K562 (cell line): ENCODE measurements at regions not wholly inside any gene's neighbourhood (a gene's known extent, or its start where the extent isn't known, plus 50 kb on each side); places are given as distances from the start of the nearest gene placed in this dataset.
"Not testable (repeated sequence)": the region's sequence is repeated elsewhere in the genome, so short reads cannot be mapped to it uniquely, and the experiment has no call there.

Source experiments
- ATAC-seq: fragments of 200-7000 bp; cut with Tn5 transposase; 3 replicates; pipeline ENCODE4 v1.9.1; 2020; ENCODE audit warnings: moderate library complexity
- BruUV-seq: library from RNA; stranded (reverse); fragments of 400-500 nt; replicated peaks from 2 replicates; lab custom pipeline; 2021; lab: Mats Ljungman, UMichigan
- CTCF ChIA-PET: fragments of 300-600 bp; formaldehyde crosslinking; extraction: SDS; loops from one replicate; lab custom pipeline; 2021; ENCODE audit warnings: low intra/inter-chr PET ratio; lab: Yijun Ruan, JAX
- POLR2A ChIA-PET: fragments of 300-600, 350-650 bp; sonication (Branson Sonifier 250); formaldehyde crosslinking; extraction: SDS; loops from one replicate; lab custom pipeline; 2021; ENCODE audit warnings: antibody characterized with exemption, inconsistent platforms; lab: Yijun Ruan, JAX
- DNase-seq, 4 experiments: peaks; one replicate each; pipeline versions ENCODE4 v3.0.0 to v3.0.0-alpha.2; 2011 to 2018; ENCODE audit warnings: low spot score in 3 of 4, mixed read lengths in 3 of 4; ENCODE audit errors: extremely low read depth in 1 of 4
- FAIRE-seq: peaks from 2 replicates; lab custom pipeline; 2011; peaks lifted over from hg19 to GRCh38; lab: Jason Lieb, UNC
- H2AFZ ChIP-seq: 2 replicates; pipeline ENCODE4 v1.6.0; 2011; ENCODE audit warnings: low read depth, low read length, control low read depth, inconsistent platforms
- H3K27ac ChIP-seq: fragments of 200-600 bp; 3 replicates; pipeline ENCODE4 v1.8.0; 2011; ENCODE audit warnings: low read depth, mild to moderate bottlenecking, control low read depth, inconsistent platforms, low read length, moderate library complexity, mixed read lengths; ENCODE audit errors: extremely low read depth
- H3K27me3 ChIP-seq, 2 experiments: fragments of 300-600 bp in 1 of 2; 2 replicates in 1 of 2; 3 replicates in 1 of 2; pipeline versions ENCODE4 v1.6.0 to v1.8.0; 2011; ENCODE audit warnings: inconsistent platforms in 2 of 2, low read length in 2 of 2, mild to moderate bottlenecking in 1 of 2, mixed read lengths in 1 of 2, moderate library complexity in 1 of 2; ENCODE audit not compliant: control insufficient read depth in 2 of 2, insufficient read depth in 2 of 2
- H3K36me3 ChIP-seq: fragments of 300-600 bp; 3 replicates; pipeline ENCODE4 v1.8.0; 2011; ENCODE audit warnings: mild to moderate bottlenecking, low read length, inconsistent platforms; ENCODE audit not compliant: control insufficient read depth, insufficient read depth
- H3K4me1 ChIP-seq, 2 experiments: fragments of 200-600 bp in 1 of 2; replicated peaks in 1 of 2; 2 replicates in 1 of 2; 3 replicates in 1 of 2; pipeline versions ENCODE4 v1.5.1 to v1.8.0; 2011; ENCODE audit warnings: inconsistent platforms in 2 of 2, low read length in 2 of 2, mild to moderate bottlenecking in 1 of 2, mixed read lengths in 1 of 2, moderate library complexity in 1 of 2; ENCODE audit not compliant: control insufficient read depth in 2 of 2, insufficient read depth in 2 of 2
- H3K4me2 ChIP-seq: 2 replicates; pipeline ENCODE4 v1.6.1; 2011; ENCODE audit warnings: low read length, control low read depth, inconsistent platforms, mixed read lengths; ENCODE audit not compliant: insufficient read depth
- H3K4me3 ChIP-seq: fragments of 200-600 bp; sonication (generic), shearing (Covaris generic); 2 replicates; pipeline ENCODE4 v1.5.1; 2016; ENCODE audit warnings: control low read depth, inconsistent platforms
- H3K79me2 ChIP-seq: fragments of 200-600 bp; 3 replicates; pipeline ENCODE4 v1.8.0; 2011; ENCODE audit warnings: low read length, inconsistent platforms; ENCODE audit not compliant: control insufficient read depth, insufficient read depth
- H3K9ac ChIP-seq, 2 experiments: 2 replicates each; pipeline versions ENCODE4 v1.6.0 to v1.6.1; 2011; ENCODE audit warnings: low read depth in 2 of 2, low read length in 2 of 2, control low read depth in 1 of 2, inconsistent platforms in 1 of 2, mild to moderate bottlenecking in 1 of 2, mixed read lengths in 1 of 2; ENCODE audit not compliant: insufficient read depth in 1 of 2
- H3K9me1 ChIP-seq: one replicate; pipeline ENCODE4 v1.6.0; 2011; ENCODE audit warnings: inconsistent platforms, mild to moderate bottlenecking, low read length, moderate library complexity; ENCODE audit not compliant: control insufficient read depth, insufficient read depth
- H3K9me3 ChIP-seq: replicated peaks from 2 replicates; pipeline ENCODE4 v1.5.1; 2011; ENCODE audit warnings: low read depth, low read length, inconsistent platforms; ENCODE audit not compliant: control insufficient read depth, insufficient read depth
- H4K20me1 ChIP-seq: replicated peaks from 2 replicates; pipeline ENCODE4 v1.6.1; 2011; ENCODE audit warnings: low read length, inconsistent platforms, mixed read lengths; ENCODE audit not compliant: control insufficient read depth, insufficient read depth
- ARID1B ChIP-seq: fragments of 450-650 bp; IDR thresholded peaks from 2 replicates; pipeline ENCODE4 v1.6.1; 2016; ENCODE audit warnings: antibody characterized with exemption, mild to moderate bottlenecking, inconsistent platforms
- NR2F6 ChIP-seq: fragments of 450-650 bp; formaldehyde crosslinking; IDR thresholded peaks from 2 replicates; pipeline ENCODE4 v1.4.0; 2020; ENCODE audit warnings: mild to moderate bottlenecking
- XRCC5 ChIP-seq: fragments of 200-400 bp; formaldehyde crosslinking; IDR thresholded peaks from 2 replicates; pipeline ENCODE4 v1.6.1; 2017; ENCODE audit warnings: low read depth, mild to moderate bottlenecking, low read length
- WGBS: fragments of 100-300 bp; shearing (Covaris generic); methylation state at CpG from one replicate; pipeline ENCODE4 v1.1.6; 2016; ENCODE audit warnings: low coverage, mixed read lengths; ENCODE audit not compliant: insufficient coverage; ENCODE audit errors: missing lambda C conversion rate; 5-methylcytosine and 5-hydroxymethylcytosine counted together
- in situ Hi-C: fragments of 300-500 bp; cut with MboI; formaldehyde crosslinking; loops from 4 replicates; pipeline ENCODE4 v1.15.0; 2018; ENCODE audit warnings: inconsistent platforms, mixed read lengths
- intact Hi-C: fragments of 100-400 bp; cut with micrococcal nuclease; formaldehyde crosslinking; loops from 2 replicates; pipeline ENCODE4 v1.14.2; 2022

DNA sequence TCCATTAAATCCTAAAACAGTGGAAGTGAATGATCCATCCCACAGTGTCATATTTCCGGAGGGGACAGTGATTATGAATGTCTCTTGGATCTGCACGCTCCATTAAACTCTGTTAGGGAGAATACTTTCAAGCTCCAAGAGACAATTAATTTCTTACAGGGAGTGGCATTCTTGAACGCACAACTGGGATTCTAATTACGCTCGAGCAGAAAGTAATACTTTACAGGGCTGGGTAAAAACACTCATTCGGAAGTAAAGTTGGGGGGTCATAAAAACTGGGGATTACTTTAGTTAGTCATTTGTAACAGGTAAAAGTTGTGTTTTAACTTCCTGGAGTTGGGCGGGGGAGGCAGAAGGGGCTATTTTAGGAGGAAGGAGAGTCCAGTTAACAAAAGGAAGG is 151.8 kb downstream of the ZFP64 start:
- Histone ChIP-seq H4K20me1 (no peaks in the 10 kb centered on the region), H3K4me3 (no peak overlapping the region), H3K79me2 (no peaks in the 10 kb centered on the region), H3K27ac (no peak overlapping the region), H3K4me2 (no peak overlapping the region), H3K4me1 (no peaks in the 10 kb centered on the region; a peak in 1 of 5 replicates), H3K27me3 (peaks cover 3 to 4% of the 10 kb centered on the region in 2 experiments; a peak in 3 of 5 replicates), H2AFZ (no peak overlapping the region), H3K9me1 (no peaks in the 10 kb centered on the region), H3K9me3 (no peaks in the 10 kb centered on the region), H3K9ac (no peak overlapping the region), H3K36me3 (no peaks in the 10 kb centered on the region)
- no peak for TF ChIP-seq ARID1B
- TF ChIP-seq NR2F6 (CRISPR knock-in tag): no peak
- no peak for TF ChIP-seq XRCC5
- no peak for ATAC-seq
- in situ Hi-C loops: no loop called here
- POLR2A ChIA-PET: no interaction called here
- intact Hi-C loops: no loop called here
- no peak for FAIRE-seq
- WGBS: 12% methylated on average over 7 of the region's 7 CpGs
- CTCF ChIA-PET: no interaction called here
- BruUV-seq: no TSS peak
- DNase-seq: no peak

DNA sequence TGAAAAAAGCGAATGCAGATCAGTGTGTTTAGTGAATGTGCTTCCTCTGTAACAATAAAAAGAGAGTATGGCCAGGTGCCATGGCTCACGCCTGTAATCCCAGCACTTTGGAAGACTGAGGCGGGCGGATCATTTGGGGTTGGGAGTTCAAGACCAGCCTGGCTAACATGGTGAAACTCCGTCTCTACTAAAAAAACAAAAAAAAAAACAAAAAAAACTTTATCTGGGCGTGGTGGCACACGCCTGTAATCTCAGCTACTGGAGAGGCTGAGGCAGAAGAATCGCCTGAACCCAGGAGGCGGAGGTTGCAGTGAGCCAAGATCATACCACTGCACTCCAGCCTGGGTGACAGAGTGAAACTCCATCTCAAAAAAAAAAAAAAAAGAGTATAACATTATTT is 152.9 kb downstream of the ZFP64 start:
- H2AFZ ChIP-seq, CTCF ChIA-PET, FAIRE-seq, BruUV-seq, H3K36me3 ChIP-seq, H3K9me1 ChIP-seq, H3K9ac ChIP-seq, H4K20me1 ChIP-seq, DNase-seq, H3K27ac ChIP-seq, H3K27me3 ChIP-seq, H3K4me3 ChIP-seq, H3K4me1 ChIP-seq, H3K79me2 ChIP-seq, intact Hi-C loops, H3K4me2 ChIP-seq, H3K9me3 ChIP-seq, ATAC-seq, POLR2A ChIA-PET, in situ Hi-C loops: not testable (repeated sequence)
- 0% methylated on average over 9 of the region's 9 CpGs for WGBS
